Neural crest cell (in vitro differentiated cells): ENCODE measurements at regions not wholly inside any gene's neighbourhood (a gene's known extent, or its start where the extent isn't known, plus 50 kb on each side); places are given as distances from the start of the nearest gene placed in this dataset.

Source experiments
- DNase-seq: peaks from one replicate; pipeline ENCODE4 v3.0.0; 2021; ENCODE audit warnings: low read depth, mixed read lengths, low spot score
- H3K27ac Mint-ChIP-seq: one replicate; pipeline ENCODE4 v1.8.0; 2021; ENCODE audit warnings: mild to moderate bottlenecking, mixed read lengths; ENCODE audit not compliant: unreplicated experiment
- H3K27me3 Mint-ChIP-seq: 2 replicates; pipeline ENCODE4 v1.8.0; 2021; ENCODE audit warnings: low read depth, mild to moderate bottlenecking, mixed read lengths
- H3K36me3 Mint-ChIP-seq: 2 replicates; pipeline ENCODE4 v1.8.0; 2021; ENCODE audit warnings: low read depth, mild to moderate bottlenecking, mixed read lengths
- H3K4me1 Mint-ChIP-seq: 2 replicates; pipeline ENCODE4 v1.8.0; 2021; ENCODE audit warnings: mixed read lengths
- H3K4me3 Mint-ChIP-seq: one replicate; pipeline ENCODE4 v1.8.0; 2021; ENCODE audit warnings: mild to moderate bottlenecking, mixed read lengths
- H3K9me3 Mint-ChIP-seq: 2 replicates; pipeline ENCODE4 v1.8.0; 2021; ENCODE audit warnings: mixed read lengths
- CTCF ChIP-seq: fragments of 200-600 bp; sonication (generic); conservative IDR thresholded peaks from 2 replicates; pipeline ENCODE4 v1.5.0; 2021; ENCODE audit warnings: antibody characterized with exemption, mild to moderate bottlenecking

- no peak for TF ChIP-seq CTCF
- Mint-ChIP-seq H3K9me3 (peaks cover 7% of the 10 kb centered on the region), H3K27ac (no peak overlapping the region)
Measured at GRCh38 chr7:16242920-16243319, 178.4 kb downstream of the CRPPA start.

GRCh38 chr7:16241017-16241416 is 180.3 kb downstream of the CRPPA start:
- TF ChIP-seq CTCF, result no peak
- Mint-ChIP-seq H3K4me3 (no peak overlapping the region), H3K27me3 (no peaks in the 10 kb centered on the region), H3K4me1 (no peaks in the 10 kb centered on the region), H3K27ac (no peak overlapping the region), H3K9me3 (peaks cover 4% of the 10 kb centered on the region), H3K36me3 (peaks cover 3% of the 10 kb centered on the region)
- no peak for DNase-seq

More at GRCh38 chr7:16242920-16243319, 178.4 kb downstream of the CRPPA start:
- Mint-ChIP-seq H3K36me3 (peaks cover 5% of the 10 kb centered on the region), H3K4me1 (peaks cover 7% of the 10 kb centered on the region), H3K27me3 (no peaks in the 10 kb centered on the region), H3K4me3 (no peak overlapping the region)
- no peak for DNase-seq

GRCh38 chr7:16236381-16236780 is 185.0 kb downstream of the CRPPA start:
- no peak overlapping the region for H3K27ac Mint-ChIP-seq
- peaks cover 7% of the 10 kb centered on the region for H3K9me3 Mint-ChIP-seq
- no peak overlapping the region for H3K4me3 Mint-ChIP-seq
- H3K36me3 Mint-ChIP-seq, result peaks cover 6% of the 10 kb centered on the region
- H3K27me3 Mint-ChIP-seq, result no peaks in the 10 kb centered on the region
- H3K4me1 Mint-ChIP-seq, result no peaks in the 10 kb centered on the region
- no peak for DNase-seq
- no peak for TF ChIP-seq CTCF

- H3K27ac Mint-ChIP-seq, result no peak overlapping the region
- no peak for DNase-seq
- H3K36me3 Mint-ChIP-seq, result peaks cover 8% of the 10 kb centered on the region
- no peaks in the 10 kb centered on the region for H3K4me1 Mint-ChIP-seq
- no peaks in the 10 kb centered on the region for H3K27me3 Mint-ChIP-seq
- H3K4me3 Mint-ChIP-seq, result no peak overlapping the region
- H3K9me3 Mint-ChIP-seq, result peaks cover 9% of the 10 kb centered on the region
- TF ChIP-seq CTCF, result no peak
Measured at GRCh38 chr7:16235147-16236114, 185.9 kb downstream of the CRPPA start.

- Mint-ChIP-seq H3K27me3 (no peaks in the 10 kb centered on the region), H3K36me3 (peaks cover 11% of the 10 kb centered on the region), H3K4me1 (no peaks in the 10 kb centered on the region), H3K9me3 (peaks cover 12% of the 10 kb centered on the region), H3K4me3 (no peak overlapping the region), H3K27ac (no peak overlapping the region)
- no peak for TF ChIP-seq CTCF
- DNase-seq, result no peak
Measured at GRCh38 chr7:16234493-16235146, 186.7 kb downstream of the CRPPA start.
